ENCODE measurements at regions not wholly inside any gene's neighbourhood (a gene's known extent, or its start where the extent isn't known, plus 50 kb on each side); places are given as distances from the start of the nearest gene placed in this dataset.

DNA sequence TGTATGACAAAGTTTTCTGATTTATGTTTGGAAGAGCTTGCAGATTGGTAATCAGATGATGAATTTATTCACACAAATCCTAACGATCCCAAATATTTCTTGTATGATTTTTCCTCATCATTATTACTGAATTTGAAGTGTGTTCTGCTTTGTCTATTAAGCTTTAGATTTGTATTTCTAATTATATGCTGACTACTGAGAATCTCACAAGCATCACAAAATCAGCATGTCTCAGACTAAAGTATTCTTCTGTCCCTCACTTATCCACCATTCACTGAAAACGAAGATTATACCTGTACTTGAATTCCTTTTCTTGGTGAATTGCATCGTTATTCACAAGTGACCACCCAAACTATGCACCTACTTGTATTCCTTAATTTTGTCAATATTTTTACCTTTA is 796.3 kb upstream of the MAP3K7 start:
- TF ChIP-seq, protein P1, sequence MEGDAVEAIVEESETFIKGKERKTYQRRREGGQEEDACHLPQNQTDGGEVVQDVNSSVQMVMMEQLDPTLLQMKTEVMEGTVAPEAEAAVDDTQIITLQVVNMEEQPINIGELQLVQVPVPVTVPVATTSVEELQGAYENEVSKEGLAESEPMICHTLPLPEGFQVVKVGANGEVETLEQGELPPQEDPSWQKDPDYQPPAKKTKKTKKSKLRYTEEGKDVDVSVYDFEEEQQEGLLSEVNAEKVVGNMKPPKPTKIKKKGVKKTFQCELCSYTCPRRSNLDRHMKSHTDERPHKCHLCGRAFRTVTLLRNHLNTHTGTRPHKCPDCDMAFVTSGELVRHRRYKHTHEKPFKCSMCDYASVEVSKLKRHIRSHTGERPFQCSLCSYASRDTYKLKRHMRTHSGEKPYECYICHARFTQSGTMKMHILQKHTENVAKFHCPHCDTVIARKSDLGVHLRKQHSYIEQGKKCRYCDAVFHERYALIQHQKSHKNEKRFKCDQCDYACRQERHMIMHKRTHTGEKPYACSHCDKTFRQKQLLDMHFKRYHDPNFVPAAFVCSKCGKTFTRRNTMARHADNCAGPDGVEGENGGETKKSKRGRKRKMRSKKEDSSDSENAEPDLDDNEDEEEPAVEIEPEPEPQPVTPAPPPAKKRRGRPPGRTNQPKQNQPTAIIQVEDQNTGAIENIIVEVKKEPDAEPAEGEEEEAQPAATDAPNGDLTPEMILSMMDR (IDR thresholded peaks at IDR 0.05), result no peak
- no peak for TF ChIP-seq POLR2A (IDR thresholded peaks at IDR 0.05)
